K562 (cell line): ENCODE measurements at regions not wholly inside any gene's neighbourhood (a gene's known extent, or its start where the extent isn't known, plus 50 kb on each side); places are given as distances from the start of the nearest gene placed in this dataset.

Source experiments
- ATAC-seq: fragments of 200-7000 bp; cut with Tn5 transposase; 3 replicates; pipeline ENCODE4 v1.9.1; 2020; ENCODE audit warnings: moderate library complexity
- BruUV-seq: library from RNA; stranded (reverse); fragments of 400-500 nt; replicated peaks from 2 replicates; lab custom pipeline; 2021; lab: Mats Ljungman, UMichigan
- CTCF ChIA-PET: fragments of 300-600 bp; formaldehyde crosslinking; extraction: SDS; loops from one replicate; lab custom pipeline; 2021; ENCODE audit warnings: low intra/inter-chr PET ratio; lab: Yijun Ruan, JAX
- POLR2A ChIA-PET: fragments of 300-600, 350-650 bp; sonication (Branson Sonifier 250); formaldehyde crosslinking; extraction: SDS; loops from one replicate; lab custom pipeline; 2021; ENCODE audit warnings: antibody characterized with exemption, inconsistent platforms; lab: Yijun Ruan, JAX
- DNase-seq, 4 experiments: peaks; one replicate each; pipeline versions ENCODE4 v3.0.0 to v3.0.0-alpha.2; 2011 to 2018; ENCODE audit warnings: low spot score in 3 of 4, mixed read lengths in 3 of 4; ENCODE audit errors: extremely low read depth in 1 of 4
- FAIRE-seq: peaks from 2 replicates; lab custom pipeline; 2011; peaks lifted over from hg19 to GRCh38; lab: Jason Lieb, UNC
- H2AFZ ChIP-seq: 2 replicates; pipeline ENCODE4 v1.6.0; 2011; ENCODE audit warnings: low read depth, low read length, control low read depth, inconsistent platforms
- H3K27ac ChIP-seq: fragments of 200-600 bp; 3 replicates; pipeline ENCODE4 v1.8.0; 2011; ENCODE audit warnings: low read depth, mild to moderate bottlenecking, control low read depth, inconsistent platforms, low read length, moderate library complexity, mixed read lengths; ENCODE audit errors: extremely low read depth
- H3K27me3 ChIP-seq, 2 experiments: fragments of 300-600 bp in 1 of 2; 2 replicates in 1 of 2; 3 replicates in 1 of 2; pipeline versions ENCODE4 v1.6.0 to v1.8.0; 2011; ENCODE audit warnings: inconsistent platforms in 2 of 2, low read length in 2 of 2, mild to moderate bottlenecking in 1 of 2, mixed read lengths in 1 of 2, moderate library complexity in 1 of 2; ENCODE audit not compliant: control insufficient read depth in 2 of 2, insufficient read depth in 2 of 2
- H3K36me3 ChIP-seq: fragments of 300-600 bp; 3 replicates; pipeline ENCODE4 v1.8.0; 2011; ENCODE audit warnings: mild to moderate bottlenecking, low read length, inconsistent platforms; ENCODE audit not compliant: control insufficient read depth, insufficient read depth
- H3K4me1 ChIP-seq, 2 experiments: fragments of 200-600 bp in 1 of 2; replicated peaks in 1 of 2; 2 replicates in 1 of 2; 3 replicates in 1 of 2; pipeline versions ENCODE4 v1.5.1 to v1.8.0; 2011; ENCODE audit warnings: inconsistent platforms in 2 of 2, low read length in 2 of 2, mild to moderate bottlenecking in 1 of 2, mixed read lengths in 1 of 2, moderate library complexity in 1 of 2; ENCODE audit not compliant: control insufficient read depth in 2 of 2, insufficient read depth in 2 of 2
- H3K4me2 ChIP-seq: 2 replicates; pipeline ENCODE4 v1.6.1; 2011; ENCODE audit warnings: low read length, control low read depth, inconsistent platforms, mixed read lengths; ENCODE audit not compliant: insufficient read depth
- H3K4me3 ChIP-seq: fragments of 200-600 bp; sonication (generic), shearing (Covaris generic); 2 replicates; pipeline ENCODE4 v1.5.1; 2016; ENCODE audit warnings: control low read depth, inconsistent platforms
- H3K79me2 ChIP-seq: fragments of 200-600 bp; 3 replicates; pipeline ENCODE4 v1.8.0; 2011; ENCODE audit warnings: low read length, inconsistent platforms; ENCODE audit not compliant: control insufficient read depth, insufficient read depth
- H3K9ac ChIP-seq, 2 experiments: 2 replicates each; pipeline versions ENCODE4 v1.6.0 to v1.6.1; 2011; ENCODE audit warnings: low read depth in 2 of 2, low read length in 2 of 2, control low read depth in 1 of 2, inconsistent platforms in 1 of 2, mild to moderate bottlenecking in 1 of 2, mixed read lengths in 1 of 2; ENCODE audit not compliant: insufficient read depth in 1 of 2
- H3K9me1 ChIP-seq: one replicate; pipeline ENCODE4 v1.6.0; 2011; ENCODE audit warnings: inconsistent platforms, mild to moderate bottlenecking, low read length, moderate library complexity; ENCODE audit not compliant: control insufficient read depth, insufficient read depth
- H3K9me3 ChIP-seq: replicated peaks from 2 replicates; pipeline ENCODE4 v1.5.1; 2011; ENCODE audit warnings: low read depth, low read length, inconsistent platforms; ENCODE audit not compliant: control insufficient read depth, insufficient read depth
- H4K20me1 ChIP-seq: replicated peaks from 2 replicates; pipeline ENCODE4 v1.6.1; 2011; ENCODE audit warnings: low read length, inconsistent platforms, mixed read lengths; ENCODE audit not compliant: control insufficient read depth, insufficient read depth
- BRD9 ChIP-seq: fragments of 450-650 bp; IDR thresholded peaks from 2 replicates; pipeline ENCODE4 v1.6.1; 2018; ENCODE audit warnings: low read depth; ENCODE audit not compliant: partially characterized antibody
- CBX2 ChIP-seq: fragments of 200-600 bp; sonication (generic); IDR thresholded peaks from one replicate; pipeline ENCODE4 v1.6.1; 2012; ENCODE audit warnings: mild to moderate bottlenecking, low read length, inconsistent platforms; ENCODE audit not compliant: insufficient read depth, poor library complexity, severe bottlenecking
- ETV6 ChIP-seq, 3 experiments: fragments of 150-350 bp in 1 of 3; sonication (generic) in 1 of 3; formaldehyde crosslinking in 1 of 3; IDR thresholded peaks; 2 replicates each; pipeline versions ENCODE4 v1.6.1 to v1.8.0; 2014 to 2022; ENCODE audit warnings: borderline replicate concordance in 2 of 3, low read depth in 2 of 3, antibody characterized with exemption in 1 of 3, low read length in 1 of 3, mild to moderate bottlenecking in 1 of 3, missing genetic modification reagents in 1 of 3
- FOXJ2 ChIP-seq: fragments of 200-800 bp; sonication (Bioruptor generic); IDR thresholded peaks from 2 replicates; pipeline ENCODE4 v1.6.1; 2016; ENCODE audit warnings: missing genetic modification characterization, missing compliant biosample characterization
- MAX ChIP-seq: sonication (generic); formaldehyde crosslinking; IDR thresholded peaks from 2 replicates; pipeline ENCODE4 v1.9.0; 2022; ENCODE audit warnings: mild to moderate bottlenecking, missing genetic modification reagents
- MTA1 ChIP-seq: fragments of 450-650 bp; IDR thresholded peaks from 2 replicates; pipeline ENCODE4 v1.6.1; 2017; ENCODE audit warnings: borderline replicate concordance
- NR4A1 ChIP-seq, 2 experiments: fragments of 250-450 bp in 1 of 2; fragments of 450-650 bp in 1 of 2; sonication (Bioruptor Pico) in 1 of 2; IDR thresholded peaks; 2 replicates each; pipeline versions ENCODE4 v1.4.0 to v1.6.1; 2016 to 2020; ENCODE audit warnings: mild to moderate bottlenecking in 2 of 2, missing compliant biosample characterization in 1 of 2, missing genetic modification characterization in 1 of 2, moderate library complexity in 1 of 2
- NUFIP1 ChIP-seq: fragments of 450-650 bp; IDR thresholded peaks from 2 replicates; pipeline ENCODE4 v1.6.1; 2018; ENCODE audit not compliant: partially characterized antibody
- POLR2B ChIP-seq: fragments of 450-650 bp; IDR thresholded peaks from 2 replicates; pipeline ENCODE4 v1.6.1; 2018; ENCODE audit warnings: low read depth; ENCODE audit not compliant: partially characterized antibody
- SNAPC5 ChIP-seq: fragments of 250-450 bp; sonication (Bioruptor Pico); IDR thresholded peaks from 2 replicates; pipeline ENCODE4 v1.8.0; 2021; ENCODE audit warnings: moderate library complexity, mild to moderate bottlenecking, inconsistent platforms
- TAF9B ChIP-seq: fragments of 450-650 bp; IDR thresholded peaks from 2 replicates; pipeline ENCODE4 v1.6.1; 2018; ENCODE audit warnings: mild to moderate bottlenecking; ENCODE audit not compliant: partially characterized antibody
- TRIM25 ChIP-seq: fragments of 450-650 bp; IDR thresholded peaks from 2 replicates; pipeline ENCODE4 v1.7.0; 2016; ENCODE audit warnings: borderline replicate concordance
- ZBTB8A ChIP-seq: fragments of 450-650 bp; IDR thresholded peaks from 2 replicates; pipeline ENCODE4 v1.6.1; 2018; ENCODE audit warnings: mild to moderate bottlenecking, moderate library complexity; ENCODE audit not compliant: partially characterized antibody
- ZFP30 ChIP-seq: fragments of 250-450 bp; sonication (Bioruptor Pico); IDR thresholded peaks from 2 replicates; pipeline ENCODE4 v1.8.0; 2022; ENCODE audit warnings: moderate library complexity, mild to moderate bottlenecking, inconsistent platforms, borderline replicate concordance
- ZKSCAN1 ChIP-seq: fragments of 150-350 bp; IDR thresholded peaks from 2 replicates; pipeline ENCODE4 v1.6.1; 2016; ENCODE audit warnings: low read depth, low read length
- ZNF121 ChIP-seq: sonication (generic); formaldehyde crosslinking; conservative IDR thresholded peaks from 2 replicates; pipeline ENCODE4 v1.8.0; 2022; ENCODE audit warnings: missing genetic modification reagents
- ZNF280A ChIP-seq: fragments of 450-650 bp; IDR thresholded peaks from 2 replicates; pipeline ENCODE4 v1.6.1; 2018; ENCODE audit warnings: mild to moderate bottlenecking, low read depth; ENCODE audit not compliant: partially characterized antibody
- ZNF707 ChIP-seq: fragments of 250-450 bp; sonication (Bioruptor Pico); conservative IDR thresholded peaks from 2 replicates; pipeline ENCODE4 v1.8.0; 2022; ENCODE audit warnings: inconsistent platforms, mild to moderate bottlenecking, moderate library complexity
- WGBS: fragments of 100-300 bp; shearing (Covaris generic); methylation state at CpG from one replicate; pipeline ENCODE4 v1.1.6; 2016; ENCODE audit warnings: low coverage, mixed read lengths; ENCODE audit not compliant: insufficient coverage; ENCODE audit errors: missing lambda C conversion rate; 5-methylcytosine and 5-hydroxymethylcytosine counted together
- in situ Hi-C: fragments of 300-500 bp; cut with MboI; formaldehyde crosslinking; loops from 4 replicates; pipeline ENCODE4 v1.15.0; 2018; ENCODE audit warnings: inconsistent platforms, mixed read lengths
- intact Hi-C: fragments of 100-400 bp; cut with micrococcal nuclease; formaldehyde crosslinking; loops from 2 replicates; pipeline ENCODE4 v1.14.2; 2022

- no peaks in the 10 kb centered on the region for H3K27me3 ChIP-seq
- H4K20me1 ChIP-seq: no peaks in the 10 kb centered on the region
- WGBS: 6% methylated on average over 2 of the region's 2 CpGs
- H3K27ac ChIP-seq: no peak overlapping the region
- no peak overlapping the region for H3K4me2 ChIP-seq
- DNase-seq (no peak), FAIRE-seq (no peak), ATAC-seq (no peak)
- TF ChIP-seq FOXJ2 (no peak), CBX2 (no peak), ETV6 (IDR thresholded peaks at IDR 0.05; ENCODE audit: borderline replicate concordance in 1 of 2, low read depth in 2 of 2, low read length in 1 of 2) (no peak), ETV6 (CRISPR knock-in tag; IDR thresholded peaks at IDR 0.05; ENCODE audit: borderline replicate concordance) (no peak), ZFP30 (no peak), ZNF121 (no peak), BRD9 (no peak), ZNF707 (CRISPR knock-in tag) (no peak), NR4A1 (CRISPR knock-in tag; IDR thresholded peaks at IDR 0.05) (no peak), NR4A1 (tag; IDR thresholded peaks at IDR 0.05) (no peak), ZNF280A (no peak), ZKSCAN1 (no peak), TAF9B (no peak), TRIM25 (no peak), NUFIP1 (no peak), MAX (CRISPR knock-in tag) (no peak), ZBTB8A (no peak), SNAPC5 (CRISPR knock-in tag) (no peak), MTA1 (no peak), POLR2B (no peak)
- no peaks in the 10 kb centered on the region for H3K79me2 ChIP-seq
- H3K9ac ChIP-seq: no peak overlapping the region
- H3K9me1 ChIP-seq: no peaks in the 10 kb centered on the region
- ChIA-PET CTCF (no interaction called here), POLR2A (interaction anchor here (1.1 kb wide), 1 partner anchor 301 kb away, joined by 5 read pairs; no protein-coding TSS in a partner anchor)
- BruUV-seq: no TSS peak
- H3K4me1 ChIP-seq: peaks cover 5 to 9% of the 10 kb centered on the region in 2 experiments; a peak in 4 of 5 replicates
- H3K9me3 ChIP-seq: no peaks in the 10 kb centered on the region
- intact Hi-C loops (no loop called here), in situ Hi-C loops (loop anchor here (5.0 kb wide), 1 partner anchor 113 kb away; no protein-coding TSS in a partner anchor)
- H3K36me3 ChIP-seq: no peaks in the 10 kb centered on the region
- H3K4me3 ChIP-seq: no peak overlapping the region
- H2AFZ ChIP-seq: no peak overlapping the region
Observed at GRCh38 chr1:147384804-147385203, 142.3 kb downstream of the CHD1L start.
